ENCODE measurements at regions not wholly inside any gene's neighbourhood (a gene's known extent, or its start where the extent isn't known, plus 50 kb on each side); places are given as distances from the start of the nearest gene placed in this dataset.

DNA sequence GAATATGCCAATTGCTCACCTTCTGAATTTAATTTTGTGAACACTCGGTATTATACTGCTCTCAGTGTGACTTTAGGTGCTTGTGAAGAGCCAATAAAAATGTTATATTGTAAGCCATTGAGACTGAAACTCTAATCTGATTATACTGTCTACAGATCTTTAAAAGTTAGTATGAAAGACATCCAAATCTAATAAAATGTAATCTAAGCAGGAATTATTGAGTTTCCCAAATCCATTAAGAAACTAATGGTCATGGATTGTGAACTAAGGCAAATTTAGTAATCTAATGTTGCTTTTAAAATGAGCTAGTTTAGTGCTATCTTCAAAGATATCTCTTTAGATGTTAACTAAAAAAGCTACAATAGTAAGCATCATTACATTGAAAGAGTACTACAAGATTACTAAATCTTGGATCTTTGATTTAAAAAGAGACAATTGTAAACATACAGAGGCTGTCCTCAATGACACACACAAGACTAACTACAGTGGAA, 1132.4 kb upstream of the B3GALT2 start:
- no peak for DNase-seq

GRCh38 chr1:194309697-194310096, 1123.3 kb upstream of the B3GALT2 start:
- DNase-seq: no peak

- DNase-seq: no peak
Observed at GRCh38 chr1:194309269-194309668, 1122.9 kb upstream of the B3GALT2 start.

GRCh38 chr1:194300776-194301175, 1114.4 kb upstream of the B3GALT2 start:
- DNase-seq: no peak

GRCh38 chr1:194300340-194300739, 1113.9 kb upstream of the B3GALT2 start:
- no peak for DNase-seq

DNA sequence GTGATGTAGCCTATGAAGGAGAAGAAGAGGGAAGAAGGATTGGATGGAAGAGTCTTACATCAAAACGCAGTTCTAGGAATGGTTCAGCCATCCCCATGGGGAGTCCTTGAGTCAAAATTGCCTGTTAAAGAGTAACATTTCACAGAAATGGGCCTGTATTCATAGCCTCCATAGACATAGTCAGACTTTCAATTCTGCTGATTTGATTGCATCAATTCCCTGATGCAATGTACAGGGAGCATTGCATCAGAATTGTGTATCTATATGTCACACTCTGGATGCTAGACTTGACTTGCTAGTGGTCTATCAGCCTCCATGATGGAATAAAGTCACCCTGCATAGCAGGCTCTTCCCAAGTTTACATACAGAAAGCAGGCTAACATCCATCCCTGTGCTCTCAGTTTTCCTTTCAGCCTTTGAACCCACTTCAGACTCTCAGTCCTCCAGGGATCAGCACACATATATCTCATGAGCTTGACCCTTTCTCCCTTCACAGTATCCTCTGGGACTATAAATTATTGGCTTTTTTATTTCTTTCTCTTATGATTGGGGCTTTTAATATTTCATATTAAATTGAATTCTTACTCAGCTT, 1111.7 kb upstream of the B3GALT2 start:
- no peak for DNase-seq

DNA sequence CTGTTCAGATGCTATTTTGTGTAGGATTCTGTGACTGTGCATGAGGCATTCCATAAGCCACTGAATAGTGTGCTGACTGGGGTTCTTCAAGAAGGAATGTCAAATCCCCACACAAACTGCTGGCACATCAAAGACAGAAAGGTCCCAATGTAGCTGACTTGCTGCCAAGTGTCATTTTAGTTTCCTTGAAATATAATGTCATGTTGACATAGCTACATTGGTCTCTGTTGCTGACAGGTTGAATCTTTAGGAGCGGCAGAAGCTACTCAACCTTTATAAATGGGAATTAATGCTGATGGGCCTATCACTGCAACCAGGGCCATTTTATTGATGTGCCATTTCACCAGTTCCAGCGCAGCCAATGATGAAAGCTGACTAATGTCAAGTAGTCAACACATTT, 1110.7 kb upstream of the B3GALT2 start:
- DNase-seq: no peak

DNA sequence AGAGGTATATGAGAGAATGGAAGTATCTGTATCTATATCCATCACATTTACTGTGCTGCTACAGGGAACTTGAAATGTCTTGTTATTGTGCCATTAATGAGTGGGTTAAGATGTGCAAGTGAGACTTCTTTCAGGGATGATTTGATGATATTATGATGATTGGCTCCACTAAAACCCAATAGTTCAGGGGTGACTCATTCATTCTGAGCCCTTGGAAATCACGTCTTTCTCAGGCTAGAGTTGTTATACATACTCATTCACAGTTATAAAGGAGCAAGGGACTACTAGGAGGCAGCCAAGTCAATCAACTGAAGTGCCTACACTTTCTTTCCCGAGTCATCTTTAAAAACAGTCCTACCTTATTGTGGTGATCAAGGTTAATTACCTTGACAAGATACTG, 1109.8 kb upstream of the B3GALT2 start:
- DNase-seq: no peak

GRCh38 chr1:194295685-194296084, 1109.3 kb upstream of the B3GALT2 start:
- peak; percentile 35 for DNase-seq

GRCh38 chr1:194293851-194294405, 1107.5 kb upstream of the B3GALT2 start:
- no peak for DNase-seq

DNA sequence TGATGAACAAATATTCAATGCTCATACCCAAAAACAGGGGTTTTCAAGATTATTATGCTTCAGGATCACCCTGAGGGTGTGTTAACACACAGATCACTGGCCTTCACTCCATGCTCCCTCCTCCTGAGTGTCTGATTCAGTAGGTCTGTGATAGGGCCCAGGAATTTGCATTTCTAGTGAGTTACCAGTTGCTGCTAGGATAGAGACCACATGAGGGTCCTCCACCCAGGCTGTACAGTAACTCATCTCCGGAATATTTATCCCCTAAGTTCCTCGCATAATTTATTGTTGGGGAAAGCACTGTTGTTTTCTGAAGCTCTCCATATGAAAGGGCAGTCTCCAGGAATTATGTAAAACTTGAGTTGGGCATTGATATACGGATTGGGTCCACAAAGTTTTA, 1106.6 kb upstream of the B3GALT2 start:
- no peak for DNase-seq

GRCh38 chr1:194289569-194290266, 1103.3 kb upstream of the B3GALT2 start:
- DNase-seq: no peak

DNA sequence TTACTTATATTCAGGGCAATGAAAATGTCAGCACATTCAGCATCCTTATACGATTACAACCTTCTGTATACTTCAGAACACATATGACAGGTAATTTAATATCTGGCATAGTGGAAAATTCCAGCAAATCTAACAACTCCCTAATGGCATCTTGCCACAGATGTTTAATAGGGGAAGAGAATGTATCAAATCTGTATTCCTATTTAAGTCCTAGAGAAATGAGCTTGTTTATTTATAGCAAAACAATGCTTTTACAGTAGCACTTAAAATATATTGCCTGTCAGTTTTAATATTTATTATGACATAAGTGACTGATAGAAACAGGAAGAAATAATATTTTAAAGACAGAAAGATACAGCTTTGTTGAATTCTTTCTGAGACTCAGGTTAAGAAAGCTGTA, 1101.8 kb upstream of the B3GALT2 start:
- DNase-seq: no peak

DNA sequence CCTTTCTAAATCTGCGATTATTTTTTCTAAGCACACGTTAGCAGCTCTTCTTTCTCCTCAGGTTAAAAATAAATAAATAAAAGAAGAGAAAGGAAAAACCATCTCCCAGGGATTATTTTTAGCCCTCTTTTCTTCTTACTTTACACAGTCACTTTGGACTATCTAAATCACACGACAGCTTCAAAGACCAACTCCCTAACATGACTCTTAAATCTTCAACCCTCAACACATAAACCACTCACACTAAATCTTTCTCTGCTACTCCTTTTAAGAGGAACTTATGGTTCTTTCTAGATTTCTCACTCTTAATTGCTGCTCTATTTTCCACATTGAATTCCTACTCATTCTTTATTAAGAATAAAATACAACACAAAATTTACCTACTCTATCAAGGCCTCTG, 1095.0 kb upstream of the B3GALT2 start:
- DNase-seq: peak; percentile 83

GRCh38 chr1:194280463-194280862, 1094.0 kb upstream of the B3GALT2 start:
- no peak for DNase-seq

DNA sequence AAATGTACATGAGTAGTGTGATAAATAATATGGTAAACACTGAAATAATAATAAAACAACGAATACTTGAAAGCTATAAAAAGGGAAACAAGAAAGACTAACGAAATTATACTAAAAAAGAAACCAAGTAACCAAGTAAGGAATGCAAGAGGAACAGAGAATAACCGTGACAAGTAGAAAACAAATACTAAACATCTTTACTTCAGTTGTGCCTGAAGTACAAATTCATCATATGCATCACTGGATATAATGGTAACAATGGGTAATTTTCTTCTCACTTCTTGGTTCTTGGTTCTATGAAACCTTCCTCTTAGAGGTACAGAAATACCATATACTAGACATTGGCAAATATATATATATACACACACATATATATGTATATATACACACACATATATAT, 1093.6 kb upstream of the B3GALT2 start:
- no peak for DNase-seq

- no peak for DNase-seq
Observed at GRCh38 chr1:194277927-194278326, 1091.5 kb upstream of the B3GALT2 start.

GRCh38 chr1:194273660-194274059, 1087.2 kb upstream of the B3GALT2 start:
- no peak for DNase-seq

DNA sequence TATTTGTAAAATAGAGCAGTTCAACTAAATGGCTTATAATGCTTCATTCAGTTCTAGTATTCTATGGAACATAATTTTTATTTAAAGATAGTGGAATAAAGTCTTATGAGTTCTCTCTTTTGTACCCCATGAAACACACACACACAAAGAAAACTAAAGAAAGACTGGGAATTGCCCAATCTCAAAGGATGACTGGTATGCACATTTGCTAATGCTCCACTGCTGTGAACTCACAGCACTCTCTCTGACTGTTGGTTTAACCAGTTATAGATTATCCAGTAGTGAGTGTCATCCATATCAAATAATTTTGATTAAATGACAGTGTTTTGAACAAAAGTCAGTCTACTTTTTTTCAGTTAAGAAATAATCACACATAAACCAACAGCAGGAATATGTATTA, 1082.4 kb upstream of the B3GALT2 start:
- no peak for DNase-seq

- DNase-seq: no peak
Observed at GRCh38 chr1:194267021-194267420, 1080.6 kb upstream of the B3GALT2 start.

- DNase-seq: no peak
Observed at GRCh38 chr1:194256010-194256409, 1069.6 kb upstream of the B3GALT2 start.

DNA sequence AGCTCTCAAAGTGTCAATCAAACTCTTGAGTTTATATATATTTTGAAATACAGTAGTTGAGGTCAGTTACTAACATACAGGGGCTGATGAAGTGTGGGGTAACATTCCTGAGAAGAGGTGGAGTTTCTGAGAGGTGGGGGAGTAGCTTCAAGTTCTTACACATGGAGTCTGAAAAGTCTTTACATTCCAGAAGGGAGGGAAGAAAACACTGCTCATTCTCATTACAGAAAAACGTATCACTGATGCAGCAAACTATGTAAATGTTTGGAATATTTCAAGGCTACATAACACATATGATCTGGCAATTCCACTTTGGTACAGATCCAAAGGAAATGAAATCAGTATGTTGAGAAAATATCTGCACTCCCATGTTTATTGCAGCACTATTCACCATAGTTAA, 1065.8 kb upstream of the B3GALT2 start:
- no peak for DNase-seq

GRCh38 chr1:194241215-194241614, 1054.8 kb upstream of the B3GALT2 start:
- DNase-seq: no peak

DNA sequence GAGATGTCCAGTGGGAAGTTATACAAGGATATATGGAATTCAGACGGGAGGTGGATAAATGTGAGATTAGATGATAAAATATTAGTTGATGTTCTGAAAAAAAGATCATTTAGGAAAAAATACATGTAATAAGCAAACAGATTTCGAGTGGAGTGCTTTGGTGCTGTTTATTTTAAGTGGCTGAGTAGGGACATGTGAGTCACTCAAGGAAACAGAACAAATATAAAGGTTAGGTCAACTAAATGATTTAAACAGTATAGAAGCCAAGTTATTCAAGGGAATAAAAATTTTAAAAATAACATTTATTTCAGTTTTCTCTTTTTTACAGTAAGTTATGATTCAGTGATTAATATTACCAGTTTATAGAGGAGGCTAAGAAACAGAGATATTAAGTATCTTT, 1046.7 kb upstream of the B3GALT2 start:
- DNase-seq: no peak

All from left kidney (tissue), 1 donor.